ENCODE measurements at regions not wholly inside any gene's neighbourhood (a gene's known extent, or its start where the extent isn't known, plus 50 kb on each side); places are given as distances from the start of the nearest gene placed in this dataset.

DNA sequence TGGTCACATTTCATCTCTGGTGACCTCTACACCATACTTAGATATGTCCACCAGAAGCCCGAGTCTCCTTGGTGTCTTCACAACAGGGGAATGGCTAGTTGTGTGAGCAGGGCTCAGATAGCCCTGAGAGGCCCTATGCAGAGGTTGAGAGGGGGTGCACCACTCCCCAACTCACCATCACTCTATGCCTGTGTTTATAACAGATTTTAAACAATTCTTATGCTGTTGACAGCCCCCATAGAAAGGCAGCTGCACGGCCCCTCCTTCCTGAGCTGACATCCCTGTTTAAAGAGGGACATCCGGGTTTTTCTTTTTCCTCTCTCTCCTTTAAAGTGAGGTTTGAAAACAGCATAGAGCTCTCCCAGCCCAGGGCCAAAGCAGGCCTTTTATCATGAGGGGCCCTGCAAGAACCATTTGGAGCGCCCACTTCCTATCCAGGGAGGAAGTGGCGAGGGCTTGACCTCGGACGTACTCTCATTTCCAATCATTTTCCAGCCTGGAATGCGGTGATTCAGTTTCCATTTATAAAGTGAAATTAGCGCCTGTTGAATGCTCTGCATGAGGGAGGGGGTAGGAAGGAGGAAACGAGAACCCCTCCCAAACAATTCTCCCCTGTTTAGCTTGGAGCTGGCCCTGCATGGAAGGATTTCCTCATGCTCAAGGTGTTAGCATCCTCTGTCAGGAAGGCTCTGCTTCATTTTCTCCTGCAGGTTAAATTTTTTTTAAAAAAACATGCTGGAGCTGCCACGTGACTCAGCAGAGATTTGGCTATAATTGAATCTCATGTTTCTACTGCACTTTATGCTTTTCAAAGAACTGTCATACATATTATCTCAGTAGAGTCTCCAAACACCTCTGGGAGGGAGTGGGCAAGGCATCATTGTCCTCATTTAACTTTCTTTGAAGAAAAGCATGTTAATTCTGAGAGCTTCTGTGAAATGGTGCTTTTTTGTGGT is 117.5 kb downstream of the DDX1 start:
- H3K79me2 ChIP-seq (ENCODE audit: insufficient read depth, low read depth): no peaks in the 10 kb centered on the region
- H3K4me2 ChIP-seq: no peak overlapping the region
- no peaks in the 10 kb centered on the region for H4K20me1 ChIP-seq (ENCODE audit: insufficient read depth)
- H3K4me3 ChIP-seq (IDR thresholded peaks at IDR 0.05; ENCODE audit: insufficient read depth, low read depth, low read length): no peak overlapping the region
- H3K9ac ChIP-seq: no peak overlapping the region
- TF ChIP-seq, protein P1, sequence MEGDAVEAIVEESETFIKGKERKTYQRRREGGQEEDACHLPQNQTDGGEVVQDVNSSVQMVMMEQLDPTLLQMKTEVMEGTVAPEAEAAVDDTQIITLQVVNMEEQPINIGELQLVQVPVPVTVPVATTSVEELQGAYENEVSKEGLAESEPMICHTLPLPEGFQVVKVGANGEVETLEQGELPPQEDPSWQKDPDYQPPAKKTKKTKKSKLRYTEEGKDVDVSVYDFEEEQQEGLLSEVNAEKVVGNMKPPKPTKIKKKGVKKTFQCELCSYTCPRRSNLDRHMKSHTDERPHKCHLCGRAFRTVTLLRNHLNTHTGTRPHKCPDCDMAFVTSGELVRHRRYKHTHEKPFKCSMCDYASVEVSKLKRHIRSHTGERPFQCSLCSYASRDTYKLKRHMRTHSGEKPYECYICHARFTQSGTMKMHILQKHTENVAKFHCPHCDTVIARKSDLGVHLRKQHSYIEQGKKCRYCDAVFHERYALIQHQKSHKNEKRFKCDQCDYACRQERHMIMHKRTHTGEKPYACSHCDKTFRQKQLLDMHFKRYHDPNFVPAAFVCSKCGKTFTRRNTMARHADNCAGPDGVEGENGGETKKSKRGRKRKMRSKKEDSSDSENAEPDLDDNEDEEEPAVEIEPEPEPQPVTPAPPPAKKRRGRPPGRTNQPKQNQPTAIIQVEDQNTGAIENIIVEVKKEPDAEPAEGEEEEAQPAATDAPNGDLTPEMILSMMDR (conservative IDR thresholded peaks at IDR 0.05; ENCODE audit: low read depth, low read length): no peak
- no peaks in the 10 kb centered on the region for H3K27me3 ChIP-seq (ENCODE audit: insufficient read depth, low read depth)
- H3K36me3 ChIP-seq (ENCODE audit: insufficient read depth): no peaks in the 10 kb centered on the region
- H3K4me1 ChIP-seq (ENCODE audit: low read depth, poor library complexity, severe bottlenecking): no peaks in the 10 kb centered on the region
- no peak overlapping the region for H2AFZ ChIP-seq (ENCODE audit: low read depth)
- H3K27ac ChIP-seq: no peak overlapping the region

DNA sequence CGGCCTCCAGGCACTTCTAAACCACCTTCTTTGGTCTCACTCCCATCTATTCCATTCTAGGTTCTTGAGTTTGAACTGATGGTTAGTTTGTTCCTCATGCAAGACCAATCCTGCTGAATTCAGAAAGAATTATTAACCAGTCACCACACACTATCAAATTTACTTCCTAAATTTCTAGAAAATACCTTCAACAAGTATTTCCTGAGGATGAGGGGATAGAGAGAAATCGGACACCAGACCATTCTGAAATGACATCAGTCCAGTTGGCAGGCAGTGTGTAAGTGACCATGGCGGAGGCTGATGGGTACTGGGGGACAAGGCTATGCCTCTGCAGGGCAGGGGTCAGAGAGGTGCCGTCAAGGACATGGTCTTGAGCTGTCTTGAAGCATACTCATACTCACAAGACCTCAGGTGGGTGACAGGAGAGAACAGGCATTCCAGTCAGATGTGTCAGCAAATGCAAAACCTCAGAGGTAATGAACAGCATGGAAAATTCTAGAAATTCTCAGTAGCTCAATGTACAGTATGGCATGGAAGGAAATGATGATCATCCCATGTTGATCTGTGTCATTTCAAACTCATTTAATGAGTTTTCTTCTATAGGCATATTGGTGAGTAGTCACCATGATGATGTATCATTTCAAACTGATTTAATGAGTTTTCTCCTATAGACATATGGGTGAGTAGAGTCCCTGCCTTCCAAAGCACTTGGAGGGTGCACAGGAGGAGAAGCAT is 119.6 kb downstream of the DDX1 start:
- Histone ChIP-seq H3K4me1 (ENCODE audit: low read depth, poor library complexity, severe bottlenecking) (no peaks in the 10 kb centered on the region), H3K79me2 (ENCODE audit: insufficient read depth, low read depth) (no peaks in the 10 kb centered on the region), H3K27ac (no peak overlapping the region), H3K36me3 (ENCODE audit: insufficient read depth) (no peaks in the 10 kb centered on the region), H3K9ac (no peak overlapping the region), H4K20me1 (ENCODE audit: insufficient read depth) (no peaks in the 10 kb centered on the region), H3K4me2 (no peak overlapping the region), H2AFZ (ENCODE audit: low read depth) (no peak overlapping the region), H3K27me3 (ENCODE audit: insufficient read depth, low read depth) (no peaks in the 10 kb centered on the region), H3K4me3 (IDR thresholded peaks at IDR 0.05; ENCODE audit: insufficient read depth, low read depth, low read length) (no peak overlapping the region)
- TF ChIP-seq, protein P1 (conservative IDR thresholded peaks at IDR 0.05; ENCODE audit: low read depth, low read length): no peak

DNA sequence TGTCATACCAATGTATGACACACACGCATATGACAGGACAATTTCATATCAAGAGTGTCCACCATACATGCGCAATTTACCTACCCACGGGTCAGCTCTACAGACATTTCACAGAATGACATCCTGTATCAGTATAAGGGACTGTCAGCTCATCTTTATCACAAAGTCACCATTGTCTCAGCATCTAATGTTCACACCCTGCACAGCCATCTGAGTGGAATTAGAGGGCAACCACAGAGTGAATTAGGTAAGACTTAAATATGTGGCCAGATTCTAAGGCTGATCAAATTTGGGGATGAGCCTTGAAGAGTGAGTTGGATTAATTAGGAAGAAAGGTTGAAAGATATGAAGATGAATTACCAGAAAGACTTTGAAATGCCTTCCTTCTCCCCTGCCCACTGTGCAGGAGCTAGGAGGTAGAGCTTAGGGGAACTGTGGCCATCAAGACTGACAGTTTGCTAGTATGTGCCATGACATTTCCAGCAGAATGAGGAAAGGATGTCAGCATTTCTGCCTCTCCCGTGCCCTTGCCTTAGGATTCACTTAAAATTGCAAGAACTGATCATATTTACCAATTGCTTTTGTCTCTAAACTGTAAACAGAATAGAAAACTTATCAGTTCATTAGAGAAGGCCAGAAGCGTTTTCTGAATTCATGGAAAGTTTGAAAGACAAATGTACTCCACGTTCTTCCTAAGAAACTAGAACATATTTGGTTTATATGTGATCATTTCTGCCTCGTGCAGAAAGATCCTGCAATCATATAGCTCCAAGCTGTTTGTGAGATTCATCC is 121.1 kb downstream of the DDX1 start:
- H3K79me2 ChIP-seq (ENCODE audit: insufficient read depth, low read depth): no peaks in the 10 kb centered on the region
- H3K4me2 ChIP-seq: no peak overlapping the region
- no peaks in the 10 kb centered on the region for H4K20me1 ChIP-seq (ENCODE audit: insufficient read depth)
- H2AFZ ChIP-seq (ENCODE audit: low read depth): no peak overlapping the region
- no peaks in the 10 kb centered on the region for H3K4me1 ChIP-seq (ENCODE audit: low read depth, poor library complexity, severe bottlenecking)
- no peak overlapping the region for H3K27ac ChIP-seq
- TF ChIP-seq, protein P1 (conservative IDR thresholded peaks at IDR 0.05; ENCODE audit: low read depth, low read length): no peak
- no peak overlapping the region for H3K9ac ChIP-seq
- no peaks in the 10 kb centered on the region for H3K27me3 ChIP-seq (ENCODE audit: insufficient read depth, low read depth)
- no peak overlapping the region for H3K4me3 ChIP-seq (IDR thresholded peaks at IDR 0.05; ENCODE audit: insufficient read depth, low read depth, low read length)
- H3K36me3 ChIP-seq (ENCODE audit: insufficient read depth): no peaks in the 10 kb centered on the region

DNA sequence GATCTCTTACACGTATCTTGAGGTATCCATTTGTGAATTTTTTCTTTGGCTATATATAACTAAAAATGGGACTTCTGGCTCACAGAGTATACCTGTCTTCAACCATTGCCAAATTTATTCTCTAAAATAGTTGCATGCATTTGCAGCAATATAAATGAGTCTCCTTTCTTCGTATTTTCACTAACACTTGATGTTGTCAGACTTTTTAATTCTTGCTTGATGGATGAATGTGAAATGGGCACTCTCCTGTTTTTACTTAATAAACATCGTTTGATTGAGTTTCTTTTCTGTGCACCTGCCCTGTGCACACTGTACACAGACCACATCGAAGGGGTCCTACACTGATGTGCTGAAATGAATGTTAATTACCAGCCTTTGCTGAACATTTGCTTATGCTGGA is 121.8 kb downstream of the DDX1 start:
- Histone ChIP-seq H3K4me1 (ENCODE audit: low read depth, poor library complexity, severe bottlenecking) (no peaks in the 10 kb centered on the region), H4K20me1 (ENCODE audit: insufficient read depth) (no peaks in the 10 kb centered on the region), H3K9ac (no peak overlapping the region), H2AFZ (ENCODE audit: low read depth) (no peak overlapping the region), H3K36me3 (ENCODE audit: insufficient read depth) (no peaks in the 10 kb centered on the region), H3K79me2 (ENCODE audit: insufficient read depth, low read depth) (no peaks in the 10 kb centered on the region), H3K4me2 (no peak overlapping the region), H3K27me3 (ENCODE audit: insufficient read depth, low read depth) (no peaks in the 10 kb centered on the region), H3K27ac (no peak overlapping the region), H3K4me3 (IDR thresholded peaks at IDR 0.05; ENCODE audit: insufficient read depth, low read depth, low read length) (no peak overlapping the region)
- TF ChIP-seq, protein P1 (conservative IDR thresholded peaks at IDR 0.05; ENCODE audit: low read depth, low read length): no peak

Data from KMS-11 (cell line).